CD4-positive, alpha-beta T cell treated with Interleukin-4 for 4 hours (primary cell): ENCODE measurements at regions not wholly inside any gene's neighbourhood (a gene's known extent, or its start where the extent isn't known, plus 50 kb on each side); places are given as distances from the start of the nearest gene placed in this dataset.
"Not testable (repeated sequence)": the region's sequence is repeated elsewhere in the genome, so short reads cannot be mapped to it uniquely, and the experiment has no call there.

ENCODE experiments used
- DNase-seq: peaks from one replicate; pipeline ENCODE4 v3.0.0-alpha.2; 2020

- no peak for DNase-seq
Measured at GRCh38 chr2:192535956-192536921, 341.5 kb upstream of the TMEFF2 start.

DNA sequence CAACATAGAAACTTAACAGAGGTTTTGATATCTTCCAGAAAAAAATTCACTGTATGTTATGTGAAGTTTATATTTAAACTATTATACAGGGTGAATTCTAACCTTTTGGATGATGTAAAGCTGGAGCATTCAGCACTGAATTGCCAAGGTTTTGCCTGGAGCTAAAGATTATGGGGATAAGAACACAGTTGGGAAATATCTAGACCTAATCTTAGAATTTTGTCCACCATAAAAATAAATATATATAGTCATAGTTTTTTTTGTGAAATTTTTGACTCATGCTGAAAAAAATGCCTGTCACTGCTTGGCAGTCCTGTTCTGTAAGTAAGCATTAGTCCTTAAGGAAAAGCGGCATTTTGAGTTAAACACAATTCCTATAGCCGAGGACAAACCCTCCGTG, 339.3 kb upstream of the TMEFF2 start:
- no peak for DNase-seq

GRCh38 chr2:192524642-192525251, 330.0 kb upstream of the TMEFF2 start:
- DNase-seq = not testable (repeated sequence)

DNA sequence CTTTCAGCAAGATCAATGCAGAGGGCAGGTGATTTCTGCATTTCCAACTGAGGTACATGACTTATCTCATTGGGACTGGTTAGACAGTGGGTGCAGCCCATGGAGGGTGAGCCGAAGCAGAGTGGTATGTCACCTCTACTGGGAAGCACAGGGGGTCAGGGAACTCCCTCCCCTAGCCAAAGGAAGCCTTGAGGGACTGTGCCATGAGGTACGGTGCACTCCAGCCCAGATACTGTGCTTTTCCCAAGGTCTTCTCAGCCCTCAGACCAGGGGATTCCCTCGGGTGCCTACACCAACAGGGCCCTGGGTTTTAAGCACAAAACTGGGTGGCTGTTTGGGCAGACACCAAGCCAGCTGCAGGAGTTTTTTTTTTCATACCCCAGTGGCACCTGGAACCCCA, 329.5 kb upstream of the TMEFF2 start:
- DNase-seq = not testable (repeated sequence)

GRCh38 chr2:192515937-192516336, 321.2 kb upstream of the TMEFF2 start:
- no peak for DNase-seq

DNA sequence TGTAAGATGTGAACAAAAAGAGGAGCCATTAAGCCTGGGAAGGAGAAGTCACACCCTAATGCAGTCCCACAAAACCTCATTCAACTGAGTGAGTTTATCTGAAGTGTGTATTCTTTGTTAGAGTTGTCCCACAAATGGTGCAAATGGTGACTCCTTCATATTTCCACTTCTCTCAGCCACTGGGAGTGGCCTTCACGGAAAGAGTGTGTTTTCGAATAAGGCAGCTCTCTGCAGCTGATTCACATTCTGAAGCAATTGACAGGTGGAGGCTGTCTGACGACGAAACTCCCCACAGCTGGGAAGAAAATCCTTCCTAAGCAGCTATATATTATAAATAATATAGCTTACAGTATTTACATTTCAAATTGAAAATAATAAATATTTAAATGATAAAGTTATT, 318.8 kb upstream of the TMEFF2 start:
- DNase-seq = no peak

DNA sequence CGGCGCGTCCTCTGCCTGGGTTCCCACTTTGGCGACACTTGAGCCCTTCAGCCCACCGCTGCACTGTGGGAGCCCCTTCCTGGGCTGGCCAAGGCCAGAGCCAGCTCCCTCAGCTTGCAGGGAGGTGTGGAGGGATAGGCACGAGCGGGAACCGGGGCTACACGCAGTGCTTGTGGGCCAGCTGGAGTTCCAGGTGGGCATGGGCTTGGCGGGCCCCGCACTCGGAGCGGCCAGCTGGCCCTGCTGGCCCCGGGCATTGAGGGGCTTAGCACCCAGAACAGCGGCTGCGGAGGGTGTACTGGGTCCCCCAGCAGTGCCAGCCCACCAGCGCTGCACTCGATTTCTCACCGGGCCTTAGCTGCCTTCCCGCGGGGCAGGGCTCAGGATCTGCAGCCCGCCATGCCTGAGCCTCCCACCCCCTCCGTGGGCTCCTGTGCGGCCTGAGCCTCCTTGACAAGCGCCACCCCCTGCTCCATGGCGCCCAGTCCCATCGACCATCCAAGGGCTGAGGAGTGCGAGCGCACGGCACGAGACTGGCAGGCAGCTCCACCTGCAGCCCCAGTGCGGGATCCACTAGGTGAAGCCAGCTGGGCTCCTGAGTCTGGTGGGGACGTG, 313.2 kb upstream of the TMEFF2 start:
- not testable (repeated sequence) for DNase-seq

DNA sequence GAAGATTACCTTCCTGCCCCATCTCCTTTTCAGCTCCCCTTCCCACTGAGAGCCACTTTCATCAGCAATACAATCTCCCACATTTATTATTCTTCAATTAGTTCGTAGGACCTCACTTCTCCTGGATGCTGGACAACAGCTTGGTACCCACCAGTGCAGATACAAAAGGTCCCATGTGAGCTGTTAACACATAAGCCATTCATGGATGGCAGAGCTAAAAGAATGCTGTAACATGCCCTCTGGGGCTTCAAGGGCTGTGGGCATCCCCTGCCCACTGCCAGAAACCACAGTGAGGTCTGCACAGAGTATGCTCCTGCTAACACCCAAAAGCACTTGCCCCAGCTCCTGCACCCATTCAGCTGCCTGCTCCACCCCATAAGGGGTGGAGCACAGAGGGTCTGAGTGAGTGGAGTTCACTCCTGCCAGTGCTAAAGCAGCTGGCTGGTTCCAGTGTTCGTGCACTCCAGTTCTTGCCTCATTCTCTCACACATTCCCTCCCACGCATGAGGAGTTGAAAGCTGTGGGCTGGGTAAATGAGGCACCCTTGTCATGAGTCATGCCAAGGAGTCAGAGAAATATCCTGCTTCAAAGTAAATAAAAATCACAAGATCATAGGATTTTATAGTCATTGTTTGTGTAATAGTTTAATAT, 305.9 kb upstream of the TMEFF2 start:
- no peak for DNase-seq

- DNase-seq = no peak
Measured at GRCh38 chr2:192499476-192499875, 304.7 kb upstream of the TMEFF2 start.

DNA sequence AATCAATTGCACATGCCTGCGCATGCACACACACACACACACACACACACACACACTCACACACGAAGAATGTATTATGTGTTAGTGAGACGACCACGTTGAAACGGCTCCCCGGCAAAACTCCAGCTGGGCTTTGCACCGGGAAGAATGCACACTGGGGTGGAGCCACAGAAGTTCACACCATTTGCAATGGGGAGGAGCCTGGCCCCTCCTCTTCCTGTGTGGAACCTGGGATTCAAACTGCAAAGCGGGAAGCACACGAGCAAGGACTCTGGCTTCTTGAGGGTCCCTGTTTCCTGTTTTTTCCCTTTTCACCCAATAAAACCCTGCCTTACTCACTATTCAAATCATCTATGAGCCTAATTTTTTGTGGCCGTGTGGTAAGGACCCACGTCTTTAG, 304.0 kb upstream of the TMEFF2 start:
- DNase-seq = no peak

DNA sequence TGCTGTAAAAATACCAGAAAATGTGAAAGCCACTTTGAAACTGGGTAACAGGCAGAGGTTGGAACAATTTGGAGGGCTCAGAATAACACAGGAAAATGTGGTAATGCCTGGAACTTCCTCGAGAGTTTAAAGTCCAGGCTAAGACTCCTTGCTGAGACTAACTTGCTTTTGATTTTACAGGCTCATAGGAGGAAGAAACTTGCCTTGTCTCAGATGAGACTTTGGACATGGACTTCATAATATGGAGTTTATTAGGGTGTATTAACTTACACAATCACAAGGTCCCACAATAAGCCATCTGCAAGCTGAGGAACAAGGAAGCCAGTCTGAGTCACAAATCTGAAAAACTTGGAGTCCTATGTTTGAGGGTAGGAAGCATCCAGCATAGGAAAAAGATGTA, 293.4 kb upstream of the TMEFF2 start:
- not testable (repeated sequence) for DNase-seq

DNA sequence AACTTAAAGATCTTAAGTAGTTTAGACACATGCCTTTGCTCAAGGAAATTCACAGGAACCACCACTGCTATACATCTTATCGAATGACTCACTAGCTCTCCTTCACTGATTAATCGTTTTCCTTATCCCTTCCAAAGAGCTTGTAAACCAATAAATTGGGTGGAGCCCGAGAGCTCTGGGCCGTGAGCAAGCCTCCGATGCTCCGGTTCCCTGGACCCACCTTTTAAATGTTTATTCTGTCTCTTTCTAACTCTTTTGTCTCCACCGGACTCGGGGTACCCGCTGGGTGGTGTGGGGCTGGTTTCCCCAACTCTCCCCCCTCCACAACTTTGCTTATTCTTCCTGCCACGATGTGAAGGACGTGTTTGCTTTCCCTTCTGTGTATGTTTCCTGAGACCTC, 292.9 kb upstream of the TMEFF2 start:
- no peak for DNase-seq

DNA sequence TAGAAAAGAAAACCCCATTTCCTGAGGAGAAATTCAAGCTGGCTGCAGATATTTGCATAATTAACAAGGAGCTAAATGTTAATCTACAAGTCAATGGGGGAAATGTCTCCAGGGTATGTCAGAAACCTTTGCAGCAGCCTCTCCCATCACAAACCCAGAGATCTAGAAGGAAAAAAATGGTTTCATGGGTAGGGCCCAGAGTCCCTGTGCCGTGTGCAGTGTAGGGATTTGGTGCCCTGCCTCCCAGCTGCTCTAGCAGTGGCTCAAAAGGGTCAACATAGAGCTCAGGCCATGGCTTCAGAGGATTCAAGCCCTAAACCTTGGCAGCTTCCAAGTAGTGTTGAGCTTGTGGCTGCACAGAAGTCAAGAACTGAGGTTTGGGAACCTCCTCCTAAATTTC, 290.2 kb upstream of the TMEFF2 start:
- DNase-seq = no peak

- DNase-seq = no peak
Measured at GRCh38 chr2:192480984-192481383, 286.3 kb upstream of the TMEFF2 start.

DNA sequence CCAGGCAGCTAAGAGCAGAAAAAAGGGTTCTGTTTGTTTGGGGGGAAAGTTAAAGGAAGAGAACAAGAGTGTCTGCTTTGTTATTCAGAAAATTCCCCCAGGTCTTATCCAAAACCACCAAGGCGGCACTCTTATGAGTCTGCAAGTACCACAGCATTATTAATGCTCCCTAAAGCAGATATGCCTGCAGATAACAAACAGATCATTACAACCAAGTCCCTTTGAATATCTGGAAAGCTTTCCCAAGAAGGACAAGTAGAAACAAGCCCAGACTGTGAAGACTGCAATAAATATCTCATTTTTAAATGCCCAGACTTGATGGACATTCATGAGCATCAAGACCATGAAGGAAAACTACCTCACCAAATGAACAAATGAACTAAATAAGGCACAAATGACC, 278.6 kb upstream of the TMEFF2 start:
- DNase-seq = no peak

DNA sequence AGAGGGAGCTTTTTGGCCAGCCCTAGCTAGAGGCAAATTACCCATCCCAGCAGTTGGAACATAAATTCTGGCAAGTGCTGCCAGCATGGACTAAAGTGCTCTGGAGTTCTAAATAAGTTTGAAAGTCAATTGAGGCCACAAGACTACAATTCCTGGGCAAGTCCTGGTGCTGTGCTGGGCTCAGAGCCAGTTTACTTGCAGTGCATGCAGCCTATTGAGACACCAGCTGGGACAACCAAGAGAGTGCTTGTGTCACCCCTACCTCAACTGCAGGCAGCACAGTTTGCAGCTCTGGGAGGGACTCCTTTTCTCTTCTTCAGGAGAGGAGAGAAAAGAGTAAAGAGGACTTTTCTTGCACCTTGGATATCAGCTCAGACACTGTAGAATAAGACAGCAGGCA, 277.2 kb upstream of the TMEFF2 start:
- no peak for DNase-seq

- no peak for DNase-seq
Measured at GRCh38 chr2:192469612-192470011, 274.9 kb upstream of the TMEFF2 start.

GRCh38 chr2:192467953-192468660, 273.4 kb upstream of the TMEFF2 start:
- no peak for DNase-seq

DNA sequence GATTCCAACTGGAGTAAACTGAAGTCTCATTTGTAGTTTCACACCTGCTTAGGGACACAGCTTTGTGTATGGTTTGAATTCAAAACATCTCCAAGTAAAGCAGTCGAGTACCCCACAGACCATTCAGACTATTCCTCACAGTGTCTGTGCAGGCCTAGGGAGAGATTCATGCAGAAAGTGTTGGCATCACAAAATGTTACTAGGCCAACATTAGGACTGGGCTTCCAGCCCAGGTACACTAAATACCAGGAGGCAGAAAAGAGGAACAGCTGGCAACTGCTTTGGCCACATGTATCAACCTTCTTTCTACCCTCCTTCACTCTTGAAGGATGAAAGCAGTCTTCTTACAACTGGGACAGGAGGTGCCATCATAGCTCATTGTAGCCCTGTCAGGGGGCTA, 270.4 kb upstream of the TMEFF2 start:
- DNase-seq = no peak

DNA sequence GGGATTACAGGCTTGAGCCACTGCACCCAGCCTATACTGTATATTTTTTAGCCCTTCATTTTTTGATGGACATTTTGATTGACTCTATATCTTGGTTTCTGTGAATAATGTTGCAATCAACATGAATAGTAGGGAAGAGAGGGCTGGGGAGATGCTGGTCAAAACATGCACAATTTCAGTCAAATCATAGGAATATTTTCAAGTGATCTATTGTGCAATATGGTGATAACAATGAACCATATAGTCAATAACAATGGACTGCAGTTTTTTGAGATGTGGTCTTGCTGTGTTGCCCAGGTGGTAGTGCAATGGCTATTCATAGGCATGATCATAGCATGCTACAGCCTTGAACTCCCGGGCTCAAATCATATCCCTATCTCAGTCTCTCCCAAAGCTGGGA, 264.7 kb upstream of the TMEFF2 start:
- DNase-seq = no peak

DNA sequence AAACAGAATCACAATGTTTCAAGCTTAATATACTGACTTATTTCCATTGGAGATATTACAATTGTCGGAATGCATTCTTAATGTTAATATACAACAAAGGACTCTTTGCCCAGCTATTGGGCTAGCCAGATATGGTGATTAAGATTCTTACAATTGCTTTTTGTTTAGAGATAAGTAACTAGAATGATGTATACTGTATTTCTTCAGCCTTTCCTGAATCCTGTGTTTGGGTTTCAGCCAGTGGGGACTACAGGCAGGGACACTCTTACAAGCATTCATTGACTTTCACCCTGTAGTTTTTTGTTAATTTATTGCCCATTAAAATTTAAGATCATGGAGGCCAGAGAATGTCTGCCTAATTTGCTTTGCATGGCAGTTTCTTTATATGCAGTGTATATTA, 254.1 kb upstream of the TMEFF2 start:
- DNase-seq = no peak

DNA sequence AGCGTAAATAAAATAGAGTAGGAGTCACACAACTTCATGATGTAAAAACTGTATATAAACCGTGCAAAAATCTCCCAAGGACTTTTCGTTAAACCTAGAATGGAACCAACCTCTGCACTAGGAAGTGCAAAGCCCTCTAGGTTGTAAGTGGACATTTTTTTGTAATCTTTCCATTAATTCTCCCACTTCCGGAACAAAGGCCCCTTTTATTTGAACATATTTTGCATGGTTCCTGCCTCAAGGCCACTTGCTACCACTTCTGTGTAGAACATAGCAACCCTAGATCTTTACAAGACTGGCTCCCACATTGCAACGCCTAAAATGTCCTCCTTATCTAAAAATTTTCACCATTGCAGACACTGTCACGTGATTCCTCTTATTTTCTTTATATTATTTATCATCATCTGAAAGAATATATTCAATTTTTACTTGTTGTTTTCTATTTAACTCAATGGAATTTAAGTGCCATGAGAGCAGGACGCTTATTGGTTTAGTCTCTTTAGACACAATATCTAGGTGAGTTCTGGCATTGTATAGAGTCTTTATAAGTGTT, 249.6 kb upstream of the TMEFF2 start:
- no peak for DNase-seq
